HEK293T (cell line): ENCODE measurements at regions not wholly inside any gene's neighbourhood (a gene's known extent, or its start where the extent isn't known, plus 50 kb on each side); places are given as distances from the start of the nearest gene placed in this dataset.

ENCODE experiments used
- ARNT ChIP-seq: fragments of 450-650 bp; IDR thresholded peaks from 2 replicates; pipeline ENCODE4 v1.6.1; 2017; ENCODE audit warnings: mild to moderate bottlenecking
- BHLHE40 ChIP-seq: fragments of 450-650 bp; IDR thresholded peaks from 2 replicates; pipeline ENCODE4 v1.6.1; 2016; ENCODE audit warnings: mild to moderate bottlenecking, moderate library complexity, borderline replicate concordance
- CTBP1 ChIP-seq: fragments of 450-650 bp; IDR thresholded peaks from 2 replicates; pipeline ENCODE4 v1.6.1; 2016; ENCODE audit warnings: borderline replicate concordance
- ELF4 ChIP-seq: fragments of 450-650 bp; IDR thresholded peaks from 2 replicates; pipeline ENCODE4 v1.6.1; 2017; ENCODE audit warnings: antibody characterized with exemption
- FOXA1 ChIP-seq: fragments of 450-650 bp; IDR thresholded peaks from 2 replicates; pipeline ENCODE4 v1.6.1; 2016; ENCODE audit warnings: mild to moderate bottlenecking
- FOXK2 ChIP-seq: fragments of 450-650 bp; IDR thresholded peaks from 2 replicates; pipeline ENCODE4 v1.6.1; 2016; ENCODE audit warnings: mild to moderate bottlenecking
- HDGF ChIP-seq: fragments of 450-650 bp; IDR thresholded peaks from 2 replicates; pipeline ENCODE4 v1.6.1; 2017; ENCODE audit warnings: antibody characterized with exemption, borderline replicate concordance
- NFRKB ChIP-seq: fragments of 450-650 bp; IDR thresholded peaks from 2 replicates; pipeline ENCODE4 v1.6.1; 2016; ENCODE audit warnings: mild to moderate bottlenecking, moderate library complexity
- PKNOX1 ChIP-seq: fragments of 450-650 bp; IDR thresholded peaks from 2 replicates; pipeline ENCODE4 v1.6.1; 2016
- SP1 ChIP-seq: fragments of 450-650 bp; IDR thresholded peaks from 2 replicates; pipeline ENCODE4 v1.6.1; 2017
- TARDBP ChIP-seq: fragments of 450-650 bp; IDR thresholded peaks from 2 replicates; pipeline ENCODE4 v1.6.1; 2016

- TF ChIP-seq TARDBP (no peak), NFRKB (no peak), PKNOX1 (no peak), SP1 (no peak), CTBP1 (no peak), BHLHE40 (no peak), ELF4 (no peak), ARNT (no peak), FOXK2 (no peak), FOXA1 (no peak), HDGF (no peak)
Measured at GRCh38 chr4:136690360-136690759, 841.9 kb downstream of the PCDH18 start.
